Fibroblast of skin of right biceps (primary cell): ENCODE measurements at regions not wholly inside any gene's neighbourhood (a gene's known extent, or its start where the extent isn't known, plus 50 kb on each side); places are given as distances from the start of the nearest gene placed in this dataset.

Source experiments
- DNase-seq: peaks from one replicate; pipeline ENCODE4 v3.0.0-alpha.2; 2013

- no peak for DNase-seq
Measured at GRCh38 chr10:4217187-4217586, 432.2 kb upstream of the KLF6 start.

- DNase-seq, result no peak
Measured at GRCh38 chr10:4216726-4217125, 431.7 kb upstream of the KLF6 start.

- DNase-seq, result no peak
Measured at GRCh38 chr10:4215963-4216575, 431.1 kb upstream of the KLF6 start.

- DNase-seq, result peak; percentile 38
Measured at GRCh38 chr10:4215485-4215884, 430.5 kb upstream of the KLF6 start.

- no peak for DNase-seq
Measured at GRCh38 chr10:4214908-4215307, 429.9 kb upstream of the KLF6 start.

GRCh38 chr10:4213441-4213840 lies 428.4 kb upstream of the KLF6 start:
- no peak for DNase-seq

GRCh38 chr10:4212111-4212630 lies 427.2 kb upstream of the KLF6 start:
- peak; percentile 30 for DNase-seq

GRCh38 chr10:4208499-4208898 lies 423.5 kb upstream of the KLF6 start:
- no peak for DNase-seq

GRCh38 chr10:4205113-4205512 lies 420.1 kb upstream of the KLF6 start:
- no peak for DNase-seq

- DNase-seq, result no peak
Measured at GRCh38 chr10:4202938-4203337, 417.9 kb upstream of the KLF6 start.

- peak; percentile 40 for DNase-seq
Measured at GRCh38 chr10:4201866-4202825, 417.1 kb upstream of the KLF6 start.

- no peak for DNase-seq
Measured at GRCh38 chr10:4199196-4199595, 414.2 kb upstream of the KLF6 start.

GRCh38 chr10:4198216-4198615 lies 413.2 kb upstream of the KLF6 start:
- DNase-seq, result no peak

GRCh38 chr10:4197676-4198075 lies 412.7 kb upstream of the KLF6 start:
- no peak for DNase-seq

- DNase-seq, result no peak
Measured at GRCh38 chr10:4196771-4197390, 411.9 kb upstream of the KLF6 start.

GRCh38 chr10:4196183-4196582 lies 411.2 kb upstream of the KLF6 start:
- no peak for DNase-seq

- peak; percentile 61 for DNase-seq
Measured at GRCh38 chr10:4195213-4195612, 410.2 kb upstream of the KLF6 start.

- peak; percentile 36 for DNase-seq
Measured at GRCh38 chr10:4194231-4194630, 409.2 kb upstream of the KLF6 start.

- DNase-seq, result no peak
Measured at GRCh38 chr10:4191894-4192293, 406.9 kb upstream of the KLF6 start.

- no peak for DNase-seq
Measured at GRCh38 chr10:4191354-4191753, 406.3 kb upstream of the KLF6 start.

GRCh38 chr10:4190876-4191275 lies 405.9 kb upstream of the KLF6 start:
- no peak for DNase-seq

- DNase-seq, result no peak
Measured at GRCh38 chr10:4189281-4189680, 404.3 kb upstream of the KLF6 start.

GRCh38 chr10:4188406-4188805 lies 403.4 kb upstream of the KLF6 start:
- no peak for DNase-seq
